ENCODE measurements at regions not wholly inside any gene's neighbourhood (a gene's known extent, or its start where the extent isn't known, plus 50 kb on each side); places are given as distances from the start of the nearest gene placed in this dataset.

DNA sequence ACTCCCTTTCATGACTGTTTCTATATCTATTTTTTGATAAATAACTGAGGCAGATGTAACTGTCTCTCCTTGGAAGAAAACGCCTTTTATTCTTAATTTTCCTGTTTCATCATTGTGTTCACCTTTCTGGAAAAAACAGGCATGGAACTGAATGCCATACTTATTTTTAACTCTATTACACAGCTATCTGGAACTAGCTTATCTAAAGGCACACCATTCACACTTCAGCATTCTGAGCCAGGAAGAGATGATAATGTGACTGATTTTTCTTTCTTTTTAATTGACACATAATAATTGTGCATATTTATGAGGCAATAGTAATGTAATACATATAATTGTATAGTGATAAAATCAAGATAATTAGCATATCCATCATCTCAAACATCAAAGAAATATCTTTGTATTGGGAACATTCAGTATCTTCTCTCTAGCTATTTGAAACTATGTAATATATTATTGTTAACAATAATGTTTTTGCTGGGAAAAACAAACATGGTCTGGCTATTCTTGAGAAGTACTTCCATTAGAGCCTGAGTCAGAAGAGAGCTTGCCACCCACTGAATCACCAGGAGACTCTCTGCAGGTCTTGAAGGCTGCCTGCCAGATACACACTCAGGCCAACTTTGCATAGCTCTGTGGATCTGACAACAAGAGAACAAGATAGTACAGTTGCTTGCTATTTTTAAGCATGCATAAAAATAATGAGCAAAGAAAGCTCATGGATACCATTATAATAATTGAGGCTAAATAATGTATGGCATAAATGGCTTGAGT is 501.0 kb upstream of the EDIL3 start:
- TF ChIP-seq, protein P1, sequence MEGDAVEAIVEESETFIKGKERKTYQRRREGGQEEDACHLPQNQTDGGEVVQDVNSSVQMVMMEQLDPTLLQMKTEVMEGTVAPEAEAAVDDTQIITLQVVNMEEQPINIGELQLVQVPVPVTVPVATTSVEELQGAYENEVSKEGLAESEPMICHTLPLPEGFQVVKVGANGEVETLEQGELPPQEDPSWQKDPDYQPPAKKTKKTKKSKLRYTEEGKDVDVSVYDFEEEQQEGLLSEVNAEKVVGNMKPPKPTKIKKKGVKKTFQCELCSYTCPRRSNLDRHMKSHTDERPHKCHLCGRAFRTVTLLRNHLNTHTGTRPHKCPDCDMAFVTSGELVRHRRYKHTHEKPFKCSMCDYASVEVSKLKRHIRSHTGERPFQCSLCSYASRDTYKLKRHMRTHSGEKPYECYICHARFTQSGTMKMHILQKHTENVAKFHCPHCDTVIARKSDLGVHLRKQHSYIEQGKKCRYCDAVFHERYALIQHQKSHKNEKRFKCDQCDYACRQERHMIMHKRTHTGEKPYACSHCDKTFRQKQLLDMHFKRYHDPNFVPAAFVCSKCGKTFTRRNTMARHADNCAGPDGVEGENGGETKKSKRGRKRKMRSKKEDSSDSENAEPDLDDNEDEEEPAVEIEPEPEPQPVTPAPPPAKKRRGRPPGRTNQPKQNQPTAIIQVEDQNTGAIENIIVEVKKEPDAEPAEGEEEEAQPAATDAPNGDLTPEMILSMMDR (IDR thresholded peaks at IDR 0.05; ENCODE audit: insufficient read depth, low read depth, low read length): no peak
- no peak for TF ChIP-seq EZH2 (IDR thresholded peaks at IDR 0.05; ENCODE audit: insufficient read depth, low read length)
